ENCODE measurements at regions not wholly inside any gene's neighbourhood (a gene's known extent, or its start where the extent isn't known, plus 50 kb on each side); places are given as distances from the start of the nearest gene placed in this dataset.

DNA sequence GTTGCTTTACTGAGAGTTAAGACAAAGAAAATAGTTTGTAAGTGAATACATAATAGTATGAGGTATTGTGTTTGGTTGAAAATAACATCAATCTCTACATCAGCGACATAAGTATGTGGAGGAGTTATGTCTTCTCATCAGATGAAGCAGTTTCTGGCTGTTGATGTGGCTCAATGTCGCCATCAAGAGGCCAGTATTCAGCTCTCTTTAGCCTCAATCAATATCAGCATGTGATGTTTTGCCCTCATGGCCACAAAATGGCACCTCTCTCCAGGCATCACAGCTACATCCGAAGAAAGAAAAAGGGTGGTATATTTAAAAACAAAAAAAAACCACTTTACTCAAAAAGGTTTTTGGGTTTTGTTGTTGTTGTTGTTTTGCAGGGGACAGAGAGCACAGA lies 302.3 kb upstream of the TMEM132C start:
- no peak overlapping the region for H3K27ac ChIP-seq (ENCODE audit: low read depth, low read length, poor library complexity, severe bottlenecking)
- no peak overlapping the region for H2AFZ ChIP-seq (ENCODE audit: low read length)
- no peaks in the 10 kb centered on the region for H3K9me2 ChIP-seq (ENCODE audit: insufficient read depth, low read length)
- H3K9me3 ChIP-seq (ENCODE audit: low read length), result no peaks in the 10 kb centered on the region
- BruUV-seq (replicated peaks), result no TSS peak
- no peaks in the 10 kb centered on the region for H3K36me3 ChIP-seq (ENCODE audit: insufficient read depth, low read length)
- POLR2A ChIA-PET, result no interaction called here
- CTCF ChIA-PET (ENCODE audit: unreplicated experiment), result no interaction called here
- no peak overlapping the region for H3K4me3 ChIP-seq (ENCODE audit: low read depth, low read length, poor library complexity, severe bottlenecking)
- intact Hi-C loops (cut with micrococcal nuclease; ENCODE audit: unreplicated experiment), result no loop called here
- H3K4me1 ChIP-seq (ENCODE audit: insufficient read depth, low read length, poor library complexity, severe bottlenecking), result no peaks in the 10 kb centered on the region
- no peak overlapping the region for H3K4me2 ChIP-seq (ENCODE audit: low read length)
- no peaks in the 10 kb centered on the region for H3K79me2 ChIP-seq (ENCODE audit: insufficient read depth, low read depth, low read length)
- TF ChIP-seq EZH2phosphoT487 (IDR thresholded peaks at IDR 0.05; ENCODE audit: borderline replicate concordance, low read depth, low read length) (no peak), CTCF (conservative IDR thresholded peaks at IDR 0.05; ENCODE audit: low read length) (peak; percentile 63)
- peak; percentile 11 for DNase-seq (ENCODE audit: low spot score)
- no peaks in the 10 kb centered on the region for H4K20me1 ChIP-seq (ENCODE audit: insufficient read depth, low read length)

- Histone ChIP-seq H4K20me1 (ENCODE audit: insufficient read depth, low read length) (no peaks in the 10 kb centered on the region), H3K4me2 (ENCODE audit: low read length) (no peak overlapping the region), H2AFZ (ENCODE audit: low read length) (no peak overlapping the region), H3K4me3 (ENCODE audit: low read depth, low read length, poor library complexity, severe bottlenecking) (no peak overlapping the region), H3K9me3 (ENCODE audit: low read length) (no peaks in the 10 kb centered on the region), H3K27ac (ENCODE audit: low read depth, low read length, poor library complexity, severe bottlenecking) (no peak overlapping the region), H3K4me1 (ENCODE audit: insufficient read depth, low read length, poor library complexity, severe bottlenecking) (no peaks in the 10 kb centered on the region), H3K79me2 (ENCODE audit: insufficient read depth, low read depth, low read length) (no peaks in the 10 kb centered on the region), H3K36me3 (ENCODE audit: insufficient read depth, low read length) (no peaks in the 10 kb centered on the region), H3K9me2 (ENCODE audit: insufficient read depth, low read length) (no peaks in the 10 kb centered on the region)
- POLR2A ChIA-PET, result no interaction called here
- DNase-seq (ENCODE audit: low spot score), result no peak
- TF ChIP-seq CTCF (conservative IDR thresholded peaks at IDR 0.05; ENCODE audit: low read length) (no peak), EZH2phosphoT487 (IDR thresholded peaks at IDR 0.05; ENCODE audit: borderline replicate concordance, low read depth, low read length) (no peak)
- BruUV-seq (replicated peaks), result no TSS peak
- CTCF ChIA-PET (ENCODE audit: unreplicated experiment), result no interaction called here
- intact Hi-C loops (cut with micrococcal nuclease; ENCODE audit: unreplicated experiment), result no loop called here
These were observed 300.6 kb upstream of the TMEM132C start for GRCh38 chr12:127966331-127966730.

GRCh38 chr12:127970491-127970890 lies 296.5 kb upstream of the TMEM132C start:
- H3K9me2 ChIP-seq (ENCODE audit: insufficient read depth, low read length), result no peaks in the 10 kb centered on the region
- no peak overlapping the region for H2AFZ ChIP-seq (ENCODE audit: low read length)
- H3K4me1 ChIP-seq (ENCODE audit: insufficient read depth, low read length, poor library complexity, severe bottlenecking), result no peaks in the 10 kb centered on the region
- no peaks in the 10 kb centered on the region for H3K36me3 ChIP-seq (ENCODE audit: insufficient read depth, low read length)
- no peak for DNase-seq (ENCODE audit: low spot score)
- H3K4me2 ChIP-seq (ENCODE audit: low read length), result no peak overlapping the region
- ChIA-PET CTCF (ENCODE audit: unreplicated experiment) (no interaction called here), POLR2A (no interaction called here)
- no TSS peak for BruUV-seq (replicated peaks)
- no peak overlapping the region for H3K4me3 ChIP-seq (ENCODE audit: low read depth, low read length, poor library complexity, severe bottlenecking)
- H4K20me1 ChIP-seq (ENCODE audit: insufficient read depth, low read length), result no peaks in the 10 kb centered on the region
- H3K27ac ChIP-seq (ENCODE audit: low read depth, low read length, poor library complexity, severe bottlenecking), result no peak overlapping the region
- no peaks in the 10 kb centered on the region for H3K9me3 ChIP-seq (ENCODE audit: low read length)
- no peaks in the 10 kb centered on the region for H3K79me2 ChIP-seq (ENCODE audit: insufficient read depth, low read depth, low read length)
- no peak for TF ChIP-seq CTCF (conservative IDR thresholded peaks at IDR 0.05; ENCODE audit: low read length)
- intact Hi-C loops (cut with micrococcal nuclease; ENCODE audit: unreplicated experiment), result no loop called here
